ENCODE measurements at regions not wholly inside any gene's neighbourhood (a gene's known extent, or its start where the extent isn't known, plus 50 kb on each side); places are given as distances from the start of the nearest gene placed in this dataset.

DNA sequence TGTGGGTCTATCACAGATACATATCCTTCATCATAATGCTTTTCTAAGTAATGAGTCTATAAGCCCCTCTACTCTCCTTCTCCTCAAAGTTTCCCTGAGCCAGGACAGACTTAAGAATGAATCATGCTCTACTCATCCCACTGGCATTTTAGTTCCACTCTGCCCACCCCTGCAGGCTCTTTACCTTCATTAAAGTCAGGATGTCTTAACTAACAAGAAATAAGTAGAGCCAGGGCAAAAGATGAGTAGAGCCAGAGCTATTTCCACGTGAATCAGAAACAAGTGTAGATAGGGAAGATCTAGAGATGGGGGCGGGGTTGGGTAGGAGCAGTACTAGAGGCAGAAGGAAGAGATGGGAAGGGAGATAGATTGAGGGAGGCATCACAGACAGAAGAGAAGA lies 790.5 kb downstream of the RNF144A start:
- no peaks in the 10 kb centered on the region for H3K79me2 ChIP-seq (replicated peaks; ENCODE audit: insufficient read depth, low read length)
- no peaks in the 10 kb centered on the region for H3K9me3 ChIP-seq (ENCODE audit: low read length)
- no peaks in the 10 kb centered on the region for H4K20me1 ChIP-seq (ENCODE audit: insufficient read depth)
- TF ChIP-seq, protein P1, sequence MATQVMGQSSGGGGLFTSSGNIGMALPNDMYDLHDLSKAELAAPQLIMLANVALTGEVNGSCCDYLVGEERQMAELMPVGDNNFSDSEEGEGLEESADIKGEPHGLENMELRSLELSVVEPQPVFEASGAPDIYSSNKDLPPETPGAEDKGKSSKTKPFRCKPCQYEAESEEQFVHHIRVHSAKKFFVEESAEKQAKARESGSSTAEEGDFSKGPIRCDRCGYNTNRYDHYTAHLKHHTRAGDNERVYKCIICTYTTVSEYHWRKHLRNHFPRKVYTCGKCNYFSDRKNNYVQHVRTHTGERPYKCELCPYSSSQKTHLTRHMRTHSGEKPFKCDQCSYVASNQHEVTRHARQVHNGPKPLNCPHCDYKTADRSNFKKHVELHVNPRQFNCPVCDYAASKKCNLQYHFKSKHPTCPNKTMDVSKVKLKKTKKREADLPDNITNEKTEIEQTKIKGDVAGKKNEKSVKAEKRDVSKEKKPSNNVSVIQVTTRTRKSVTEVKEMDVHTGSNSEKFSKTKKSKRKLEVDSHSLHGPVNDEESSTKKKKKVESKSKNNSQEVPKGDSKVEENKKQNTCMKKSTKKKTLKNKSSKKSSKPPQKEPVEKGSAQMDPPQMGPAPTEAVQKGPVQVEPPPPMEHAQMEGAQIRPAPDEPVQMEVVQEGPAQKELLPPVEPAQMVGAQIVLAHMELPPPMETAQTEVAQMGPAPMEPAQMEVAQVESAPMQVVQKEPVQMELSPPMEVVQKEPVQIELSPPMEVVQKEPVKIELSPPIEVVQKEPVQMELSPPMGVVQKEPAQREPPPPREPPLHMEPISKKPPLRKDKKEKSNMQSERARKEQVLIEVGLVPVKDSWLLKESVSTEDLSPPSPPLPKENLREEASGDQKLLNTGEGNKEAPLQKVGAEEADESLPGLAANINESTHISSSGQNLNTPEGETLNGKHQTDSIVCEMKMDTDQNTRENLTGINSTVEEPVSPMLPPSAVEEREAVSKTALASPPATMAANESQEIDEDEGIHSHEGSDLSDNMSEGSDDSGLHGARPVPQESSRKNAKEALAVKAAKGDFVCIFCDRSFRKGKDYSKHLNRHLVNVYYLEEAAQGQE (IDR thresholded peaks at IDR 0.05; ENCODE audit: borderline replicate concordance) = no peak
- TF ChIP-seq EP300 (conservative IDR thresholded peaks at IDR 0.05; ENCODE audit: poor library complexity, severe bottlenecking) = no peak
- no peaks in the 10 kb centered on the region for H3K27me3 ChIP-seq (ENCODE audit: insufficient read depth, low read depth, low read length)
- H3K9ac ChIP-seq (ENCODE audit: low read length) = no peak overlapping the region
- H3K9me2 ChIP-seq (ENCODE audit: insufficient read depth, low read length) = no peaks in the 10 kb centered on the region
- H3K36me3 ChIP-seq (ENCODE audit: insufficient read depth, low read length) = no peaks in the 10 kb centered on the region
- no peak overlapping the region for H3K27ac ChIP-seq (ENCODE audit: low read length)
- no peak overlapping the region for H3K4me3 ChIP-seq (ENCODE audit: low read length)
- H3F3A ChIP-seq (ENCODE audit: insufficient read depth, low read length, poor library complexity, severe bottlenecking) = peaks cover 3% of the 10 kb centered on the region
- no peak overlapping the region for H2AFZ ChIP-seq (ENCODE audit: low read depth, low read length)
- no peak overlapping the region for H3K4me2 ChIP-seq (ENCODE audit: low read length)

DNA sequence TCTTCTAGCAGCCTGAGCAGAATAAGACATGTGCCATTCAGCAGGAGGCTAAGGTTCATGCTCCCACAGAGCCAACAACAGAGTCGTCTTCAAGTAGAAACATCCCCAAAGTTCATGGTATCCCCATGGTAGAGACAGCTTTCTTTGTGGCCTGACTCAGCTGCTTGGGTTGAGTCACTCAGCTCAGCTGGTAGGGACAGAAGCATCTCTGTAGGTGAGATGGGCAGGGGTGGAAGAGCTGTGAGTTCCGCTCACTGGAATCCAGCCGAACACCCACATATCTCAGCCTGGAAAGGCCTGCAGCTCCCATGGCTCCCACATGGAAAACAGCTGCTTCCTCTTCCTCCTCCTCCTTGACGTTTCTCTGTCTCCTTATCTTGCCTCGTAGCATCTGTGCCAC lies 792.7 kb downstream of the RNF144A start:
- Histone ChIP-seq H3K9me2 (ENCODE audit: insufficient read depth, low read length) (no peaks in the 10 kb centered on the region), H3K27ac (ENCODE audit: low read length) (no peak overlapping the region), H3K27me3 (ENCODE audit: insufficient read depth, low read depth, low read length) (no peaks in the 10 kb centered on the region), H3K4me3 (ENCODE audit: low read length) (no peak overlapping the region), H4K20me1 (ENCODE audit: insufficient read depth) (no peaks in the 10 kb centered on the region), H3K4me2 (ENCODE audit: low read length) (no peak overlapping the region), H3K9ac (ENCODE audit: low read length) (no peak overlapping the region), H3F3A (ENCODE audit: insufficient read depth, low read length, poor library complexity, severe bottlenecking) (peaks cover 1% of the 10 kb centered on the region), H3K9me3 (ENCODE audit: low read length) (no peaks in the 10 kb centered on the region), H2AFZ (ENCODE audit: low read depth, low read length) (no peak overlapping the region), H3K36me3 (ENCODE audit: insufficient read depth, low read length) (no peaks in the 10 kb centered on the region), H3K79me2 (replicated peaks; ENCODE audit: insufficient read depth, low read length) (no peaks in the 10 kb centered on the region)
- TF ChIP-seq, protein P2, sequence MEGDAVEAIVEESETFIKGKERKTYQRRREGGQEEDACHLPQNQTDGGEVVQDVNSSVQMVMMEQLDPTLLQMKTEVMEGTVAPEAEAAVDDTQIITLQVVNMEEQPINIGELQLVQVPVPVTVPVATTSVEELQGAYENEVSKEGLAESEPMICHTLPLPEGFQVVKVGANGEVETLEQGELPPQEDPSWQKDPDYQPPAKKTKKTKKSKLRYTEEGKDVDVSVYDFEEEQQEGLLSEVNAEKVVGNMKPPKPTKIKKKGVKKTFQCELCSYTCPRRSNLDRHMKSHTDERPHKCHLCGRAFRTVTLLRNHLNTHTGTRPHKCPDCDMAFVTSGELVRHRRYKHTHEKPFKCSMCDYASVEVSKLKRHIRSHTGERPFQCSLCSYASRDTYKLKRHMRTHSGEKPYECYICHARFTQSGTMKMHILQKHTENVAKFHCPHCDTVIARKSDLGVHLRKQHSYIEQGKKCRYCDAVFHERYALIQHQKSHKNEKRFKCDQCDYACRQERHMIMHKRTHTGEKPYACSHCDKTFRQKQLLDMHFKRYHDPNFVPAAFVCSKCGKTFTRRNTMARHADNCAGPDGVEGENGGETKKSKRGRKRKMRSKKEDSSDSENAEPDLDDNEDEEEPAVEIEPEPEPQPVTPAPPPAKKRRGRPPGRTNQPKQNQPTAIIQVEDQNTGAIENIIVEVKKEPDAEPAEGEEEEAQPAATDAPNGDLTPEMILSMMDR (IDR thresholded peaks at IDR 0.05; ENCODE audit: poor library complexity, severe bottlenecking) = no peak
- TF ChIP-seq MXI1 (conservative IDR thresholded peaks at IDR 0.05; ENCODE audit: poor library complexity, severe bottlenecking) (no peak), TAF1 (IDR thresholded peaks at IDR 0.05; ENCODE audit: low read depth) (no peak), EZH2 (IDR thresholded peaks at IDR 0.05; ENCODE audit: borderline replicate concordance, insufficient read depth, low read length, poor library complexity, severe bottlenecking) (no peak), EP300 (conservative IDR thresholded peaks at IDR 0.05; ENCODE audit: poor library complexity, severe bottlenecking) (no peak), RAD21 (conservative IDR thresholded peaks at IDR 0.05) (no peak), POLR2AphosphoS5 (IDR thresholded peaks at IDR 0.05) (no peak), SMC3 (conservative IDR thresholded peaks at IDR 0.05; ENCODE audit: poor library complexity) (no peak)
- TF ChIP-seq, protein P1 (IDR thresholded peaks at IDR 0.05; ENCODE audit: borderline replicate concordance) = no peak

Measured in neural cell (in vitro differentiated cells).